ENCODE measurements at regions not wholly inside any gene's neighbourhood (a gene's known extent, or its start where the extent isn't known, plus 50 kb on each side); places are given as distances from the start of the nearest gene placed in this dataset.

DNA sequence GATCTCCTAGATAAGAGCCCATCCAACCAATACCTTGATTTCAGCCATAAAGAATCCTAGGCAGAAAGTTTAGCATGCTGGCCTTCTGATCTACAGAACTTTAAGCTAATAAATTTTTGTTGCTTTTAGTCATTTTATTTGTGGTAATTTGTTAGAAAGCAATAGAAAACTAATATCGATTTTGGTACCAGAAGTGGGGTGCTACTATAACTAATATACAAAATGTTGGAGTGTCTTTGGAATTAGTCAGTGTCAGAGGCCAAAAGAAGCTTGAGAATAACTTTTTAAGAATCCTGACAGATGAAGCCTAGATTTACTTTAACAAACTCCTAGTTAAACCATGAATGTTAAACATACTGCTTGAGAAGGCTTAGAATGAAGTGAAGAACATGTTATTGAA is 83.6 kb upstream of the HSF2 start:
- TF ChIP-seq POLR2AphosphoS5 (IDR thresholded peaks at IDR 0.05), result no peak
- no peak for TF ChIP-seq CTCF (IDR thresholded peaks at IDR 0.05)

Measured in stomach (tissue), 4 donors.